ENCODE measurements at regions not wholly inside any gene's neighbourhood (a gene's known extent, or its start where the extent isn't known, plus 50 kb on each side); places are given as distances from the start of the nearest gene placed in this dataset.

- H3K4me1 ChIP-seq (replicated peaks in 1 of 4; ENCODE audit: control insufficient read depth in 3 of 4, insufficient read depth in 4 of 4, low read length in 3 of 4), result peaks cover 0 to 7% (median 0%) of the 10 kb centered on the region in 4 experiments; a peak in 2 of 7 replicates
- H3K4me2 ChIP-seq (ENCODE audit: insufficient read depth in 1 of 2, low read depth in 2 of 2, low read length in 2 of 2), result no peak overlapping the region
- no peaks in the 10 kb centered on the region for H3K79me2 ChIP-seq (ENCODE audit: control insufficient read depth in 1 of 2, insufficient read depth in 2 of 2, low read length in 2 of 2)
- H2BK120ac ChIP-seq (replicated peaks; ENCODE audit: low read depth, low read length), result no peak overlapping the region
- no peak overlapping the region for H3K23ac ChIP-seq (ENCODE audit: insufficient read length)
- H4K5ac ChIP-seq (ENCODE audit: insufficient read length, low read depth, low read length), result no peak overlapping the region
- H2BK5ac ChIP-seq (ENCODE audit: low read depth, low read length), result no peak overlapping the region
- no peaks in the 10 kb centered on the region for H3K79me1 ChIP-seq (ENCODE audit: low read depth, low read length)
- H3K9me3 ChIP-seq (ENCODE audit: insufficient read depth in 2 of 2, low read depth in 1 of 2, low read length in 1 of 2), result no peaks in the 10 kb centered on the region
- no peaks in the 10 kb centered on the region for H3K23me2 ChIP-seq (ENCODE audit: low read depth, low read length)
- WGBS, 2 experiments (ENCODE audit: extremely low coverage in 1 of 2, insufficient coverage in 1 of 2, insufficient read length in 1 of 2, insufficient replicate concordance in 2 of 2, low coverage in 1 of 2, low lambda C conversion rate in 2 of 2, missing lambda C conversion rate in 1 of 2), result 82% methylated on average over 3 of the region's 3 CpGs; no CpG with 5 or more reads in 1 of the 2 experiments
- TF ChIP-seq RFX5 (IDR thresholded peaks at IDR 0.05; ENCODE audit: borderline replicate concordance, low read depth, low read length), result no peak
- TF ChIP-seq CTBP2 (IDR thresholded peaks at IDR 0.05; ENCODE audit: borderline replicate concordance, insufficient read depth, insufficient read length, low read length), result no peak
- TF ChIP-seq SIRT6 (IDR thresholded peaks at IDR 0.05; ENCODE audit: low read length), result no peak
- TF ChIP-seq BCL11A (IDR thresholded peaks at IDR 0.05; ENCODE audit: low read depth in 2 of 2, low read length in 2 of 2), result no peak
- no peak for TF ChIP-seq MAX (IDR thresholded peaks at IDR 0.05)
- no peak for TF ChIP-seq TBP (IDR thresholded peaks at IDR 0.05; ENCODE audit: low read depth, low read length)
- ChIA-PET CTCF (ENCODE audit: partially characterized antibody) (no interaction called here), POLR2A (ENCODE audit: partially characterized antibody) (no interaction called here)
- H2BK12ac ChIP-seq (ENCODE audit: low read depth, low read length), result no peak overlapping the region
- H3K18ac ChIP-seq (ENCODE audit: extremely low read depth, low read length), result no peak overlapping the region
- no peak overlapping the region for H3K27ac ChIP-seq (ENCODE audit: low read depth, low read length)
- no peak overlapping the region for H2BK15ac ChIP-seq (ENCODE audit: low read length)
- no peak for DNase-seq (ENCODE audit: low read depth in 1 of 2, low spot score in 2 of 2)
- H4K8ac ChIP-seq (ENCODE audit: extremely low read depth, insufficient read depth, low read length), result no peak overlapping the region
- no peak overlapping the region for H4K91ac ChIP-seq (replicated peaks; ENCODE audit: insufficient read length, low read length)
- H2AK5ac ChIP-seq (ENCODE audit: low read depth, low read length), result no peak overlapping the region
- no peaks in the 10 kb centered on the region for H4K20me1 ChIP-seq (replicated peaks in 1 of 2; ENCODE audit: control insufficient read depth in 1 of 2, insufficient read depth in 2 of 2, low read length in 2 of 2)
- no peak overlapping the region for H3K4ac ChIP-seq (replicated peaks; ENCODE audit: insufficient read length, low read depth, low read length)
- no peak overlapping the region for H3K4me3 ChIP-seq (ENCODE audit: extremely low read depth in 1 of 4, insufficient read depth in 2 of 4, low read depth in 3 of 4, low read length in 4 of 4)
- H2BK20ac ChIP-seq (ENCODE audit: low read length), result no peak overlapping the region
- no peak overlapping the region for H3K14ac ChIP-seq (ENCODE audit: insufficient read length)
- H3K9ac ChIP-seq (replicated peaks in 1 of 4; ENCODE audit: extremely low read depth in 1 of 4, low read depth in 3 of 4, low read length in 3 of 4), result no peak overlapping the region
- no peak overlapping the region for H3K56ac ChIP-seq (replicated peaks; ENCODE audit: insufficient read length, low read depth, low read length)
- H3K36me3 ChIP-seq (ENCODE audit: control insufficient read depth in 2 of 4, insufficient read depth in 4 of 4, low read length in 3 of 4), result no peaks in the 10 kb centered on the region
- no peaks in the 10 kb centered on the region for H3K27me3 ChIP-seq (replicated peaks in 1 of 4; ENCODE audit: control insufficient read depth in 3 of 4, extremely low read depth in 1 of 4, insufficient read depth in 3 of 4, low read length in 3 of 4)
- no peak for FAIRE-seq
- H2AFZ ChIP-seq (ENCODE audit: low read length), result no peak overlapping the region
Observed at GRCh38 chr18:50460716-50461115, 85.9 kb downstream of the SKA1 start.
